GM06990 (cell line): ENCODE measurements at regions not wholly inside any gene's neighbourhood (a gene's known extent, or its start where the extent isn't known, plus 50 kb on each side); places are given as distances from the start of the nearest gene placed in this dataset.
"Not testable (repeated sequence)": the region's sequence is repeated elsewhere in the genome, so short reads cannot be mapped to it uniquely, and the experiment has no call there.

Source experiments
- DNase-seq: peaks from one replicate; pipeline ENCODE4 v3.0.0-alpha.2; 2011; ENCODE audit not compliant: insufficient read length; ENCODE audit errors: extremely low read depth
- H3K27me3 ChIP-seq: replicated peaks from 2 replicates; pipeline ENCODE4 v1.6.0; 2011; ENCODE audit warnings: low read length; ENCODE audit not compliant: control insufficient read depth, insufficient read depth
- H3K36me3 ChIP-seq: 2 replicates; pipeline ENCODE4 v1.5.1; 2011; ENCODE audit warnings: low read length; ENCODE audit not compliant: control insufficient read depth, insufficient read depth
- H3K4me3 ChIP-seq: replicated peaks from 2 replicates; pipeline ENCODE4 v1.5.1; 2011; ENCODE audit warnings: low read depth, mild to moderate bottlenecking, control low read depth, low read length
- TF ChIP-seq, protein P1 (sequence below): IDR thresholded peaks from 2 replicates; pipeline ENCODE4 v1.5.1; 2011; ENCODE audit warnings: low read length, control low read depth, mild to moderate bottlenecking, inconsistent platforms; ENCODE audit not compliant: insufficient read depth, poor library complexity, severe bottlenecking

GRCh38 chr1:95905818-95906395, 671.9 kb downstream of the RWDD3 start:
- H3K36me3 ChIP-seq: no peaks in the 10 kb centered on the region
- no peak for DNase-seq
- TF ChIP-seq, protein P1, sequence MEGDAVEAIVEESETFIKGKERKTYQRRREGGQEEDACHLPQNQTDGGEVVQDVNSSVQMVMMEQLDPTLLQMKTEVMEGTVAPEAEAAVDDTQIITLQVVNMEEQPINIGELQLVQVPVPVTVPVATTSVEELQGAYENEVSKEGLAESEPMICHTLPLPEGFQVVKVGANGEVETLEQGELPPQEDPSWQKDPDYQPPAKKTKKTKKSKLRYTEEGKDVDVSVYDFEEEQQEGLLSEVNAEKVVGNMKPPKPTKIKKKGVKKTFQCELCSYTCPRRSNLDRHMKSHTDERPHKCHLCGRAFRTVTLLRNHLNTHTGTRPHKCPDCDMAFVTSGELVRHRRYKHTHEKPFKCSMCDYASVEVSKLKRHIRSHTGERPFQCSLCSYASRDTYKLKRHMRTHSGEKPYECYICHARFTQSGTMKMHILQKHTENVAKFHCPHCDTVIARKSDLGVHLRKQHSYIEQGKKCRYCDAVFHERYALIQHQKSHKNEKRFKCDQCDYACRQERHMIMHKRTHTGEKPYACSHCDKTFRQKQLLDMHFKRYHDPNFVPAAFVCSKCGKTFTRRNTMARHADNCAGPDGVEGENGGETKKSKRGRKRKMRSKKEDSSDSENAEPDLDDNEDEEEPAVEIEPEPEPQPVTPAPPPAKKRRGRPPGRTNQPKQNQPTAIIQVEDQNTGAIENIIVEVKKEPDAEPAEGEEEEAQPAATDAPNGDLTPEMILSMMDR: no peak

GRCh38 chr1:95911739-95912138, 677.7 kb downstream of the RWDD3 start:
- H3K27me3 ChIP-seq, H3K4me3 ChIP-seq, DNase-seq, H3K36me3 ChIP-seq: not testable (repeated sequence)

More at GRCh38 chr1:95905818-95906395, 671.9 kb downstream of the RWDD3 start:
- Histone ChIP-seq H3K27me3 (no peaks in the 10 kb centered on the region), H3K4me3 (no peak overlapping the region)

DNA sequence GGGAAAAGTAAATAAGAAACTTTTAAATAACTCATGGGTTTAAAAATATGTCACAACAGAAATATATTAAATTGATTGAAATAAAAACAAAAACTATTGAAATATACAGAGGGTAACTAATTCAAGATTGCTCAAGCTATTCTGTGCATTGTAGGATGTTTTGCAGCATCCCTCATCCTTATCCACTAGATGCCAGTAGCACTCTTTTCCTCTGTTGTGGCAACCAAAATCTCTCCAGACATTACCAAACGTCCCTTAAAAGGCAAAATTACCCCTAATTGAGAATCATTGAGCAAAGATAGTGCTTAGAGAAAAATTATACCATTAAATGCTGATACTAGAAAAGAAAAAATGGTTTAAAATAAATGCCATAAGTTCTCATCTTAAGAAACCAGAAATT, 682.6 kb downstream of the RWDD3 start:
- DNase-seq: no peak
- Histone ChIP-seq H3K36me3 (no peaks in the 10 kb centered on the region), H3K27me3 (no peaks in the 10 kb centered on the region), H3K4me3 (no peak overlapping the region)
- TF ChIP-seq, protein P1: no peak

DNA sequence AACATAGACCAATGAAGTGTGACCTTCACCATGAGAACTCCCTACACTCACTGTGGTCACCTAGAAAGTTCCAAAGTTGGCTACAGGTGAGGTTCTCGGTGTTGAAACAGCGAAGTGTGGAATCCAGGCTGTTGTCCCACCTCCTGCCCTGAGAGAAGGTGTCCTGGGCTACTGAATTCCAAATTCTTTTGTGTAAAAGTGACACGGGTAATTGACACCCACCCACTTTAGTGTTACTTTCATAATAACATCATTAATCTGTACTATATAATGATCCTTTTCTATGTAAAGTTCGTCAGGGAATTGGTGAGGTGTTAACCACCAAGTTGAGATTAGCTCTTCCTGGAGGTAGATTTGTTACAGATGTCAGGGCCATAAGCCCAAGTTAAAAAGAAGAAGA, 690.7 kb downstream of the RWDD3 start:
- Histone ChIP-seq H3K36me3 (no peaks in the 10 kb centered on the region), H3K27me3 (no peaks in the 10 kb centered on the region), H3K4me3 (no peak overlapping the region)
- no peak for DNase-seq
- TF ChIP-seq, protein P1: no peak

- no peak for DNase-seq
- Histone ChIP-seq H3K36me3 (no peaks in the 10 kb centered on the region), H3K27me3 (no peaks in the 10 kb centered on the region), H3K4me3 (no peak overlapping the region)
- TF ChIP-seq, protein P1: no peak
Observed at GRCh38 chr1:95926331-95926730, 692.3 kb downstream of the RWDD3 start.

- Histone ChIP-seq H3K4me3 (no peak overlapping the region), H3K27me3 (no peaks in the 10 kb centered on the region), H3K36me3 (no peaks in the 10 kb centered on the region)
- TF ChIP-seq, protein P1: no peak
- no peak for DNase-seq
Observed at GRCh38 chr1:95927061-95927460, 693.1 kb downstream of the RWDD3 start.
